ENCODE measurements at regions not wholly inside any gene's neighbourhood (a gene's known extent, or its start where the extent isn't known, plus 50 kb on each side); places are given as distances from the start of the nearest gene placed in this dataset.

DNA sequence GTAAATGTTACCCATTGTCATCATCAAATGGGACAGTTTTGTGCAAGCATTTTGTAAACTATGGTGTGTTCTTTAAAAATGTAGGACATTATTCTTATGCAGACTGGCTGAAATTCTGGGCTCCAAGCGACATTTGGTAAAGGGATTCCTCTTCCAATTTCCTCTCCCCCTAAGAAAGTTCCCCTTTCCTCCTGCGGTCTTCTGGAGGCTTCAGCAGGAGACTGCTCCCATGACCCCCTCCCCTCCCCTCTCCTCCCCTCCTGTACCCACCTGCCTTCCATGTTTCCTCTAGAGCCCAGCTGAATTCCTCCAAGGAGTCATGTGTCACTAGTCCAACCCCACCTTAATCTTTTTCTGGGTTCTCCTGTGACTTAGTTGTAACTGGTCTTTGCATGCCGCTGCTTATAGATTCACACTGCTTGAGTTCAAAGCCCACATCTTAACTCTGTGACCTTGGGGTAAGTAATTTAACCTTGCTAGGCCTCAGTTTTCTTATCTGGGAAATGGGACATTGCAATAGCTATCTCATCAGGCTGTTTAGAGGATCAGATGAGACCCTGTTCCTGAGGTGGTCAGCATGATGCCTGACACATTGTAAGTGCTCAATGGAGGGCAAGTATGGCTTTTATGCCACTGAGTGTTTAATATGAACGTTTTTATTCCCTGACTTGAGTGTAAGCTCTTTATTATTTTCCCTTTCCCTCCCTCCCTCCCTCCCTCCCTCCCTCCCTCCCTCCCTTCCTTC, 69.9 kb upstream of the WDR26 start:
- in situ Hi-C loops (cut with MboI; ENCODE audit: low pct_unique_long_range_greater_than_20kb, low sequenced_read_pairs, unreplicated experiment), result no loop called here
- TF ChIP-seq, protein P1, sequence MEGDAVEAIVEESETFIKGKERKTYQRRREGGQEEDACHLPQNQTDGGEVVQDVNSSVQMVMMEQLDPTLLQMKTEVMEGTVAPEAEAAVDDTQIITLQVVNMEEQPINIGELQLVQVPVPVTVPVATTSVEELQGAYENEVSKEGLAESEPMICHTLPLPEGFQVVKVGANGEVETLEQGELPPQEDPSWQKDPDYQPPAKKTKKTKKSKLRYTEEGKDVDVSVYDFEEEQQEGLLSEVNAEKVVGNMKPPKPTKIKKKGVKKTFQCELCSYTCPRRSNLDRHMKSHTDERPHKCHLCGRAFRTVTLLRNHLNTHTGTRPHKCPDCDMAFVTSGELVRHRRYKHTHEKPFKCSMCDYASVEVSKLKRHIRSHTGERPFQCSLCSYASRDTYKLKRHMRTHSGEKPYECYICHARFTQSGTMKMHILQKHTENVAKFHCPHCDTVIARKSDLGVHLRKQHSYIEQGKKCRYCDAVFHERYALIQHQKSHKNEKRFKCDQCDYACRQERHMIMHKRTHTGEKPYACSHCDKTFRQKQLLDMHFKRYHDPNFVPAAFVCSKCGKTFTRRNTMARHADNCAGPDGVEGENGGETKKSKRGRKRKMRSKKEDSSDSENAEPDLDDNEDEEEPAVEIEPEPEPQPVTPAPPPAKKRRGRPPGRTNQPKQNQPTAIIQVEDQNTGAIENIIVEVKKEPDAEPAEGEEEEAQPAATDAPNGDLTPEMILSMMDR (IDR thresholded peaks at IDR 0.05; ENCODE audit: extremely low read depth, insufficient read depth, missing control alignments), result no peak
- no peak for DNase-seq (ENCODE audit: low spot score)

DNA sequence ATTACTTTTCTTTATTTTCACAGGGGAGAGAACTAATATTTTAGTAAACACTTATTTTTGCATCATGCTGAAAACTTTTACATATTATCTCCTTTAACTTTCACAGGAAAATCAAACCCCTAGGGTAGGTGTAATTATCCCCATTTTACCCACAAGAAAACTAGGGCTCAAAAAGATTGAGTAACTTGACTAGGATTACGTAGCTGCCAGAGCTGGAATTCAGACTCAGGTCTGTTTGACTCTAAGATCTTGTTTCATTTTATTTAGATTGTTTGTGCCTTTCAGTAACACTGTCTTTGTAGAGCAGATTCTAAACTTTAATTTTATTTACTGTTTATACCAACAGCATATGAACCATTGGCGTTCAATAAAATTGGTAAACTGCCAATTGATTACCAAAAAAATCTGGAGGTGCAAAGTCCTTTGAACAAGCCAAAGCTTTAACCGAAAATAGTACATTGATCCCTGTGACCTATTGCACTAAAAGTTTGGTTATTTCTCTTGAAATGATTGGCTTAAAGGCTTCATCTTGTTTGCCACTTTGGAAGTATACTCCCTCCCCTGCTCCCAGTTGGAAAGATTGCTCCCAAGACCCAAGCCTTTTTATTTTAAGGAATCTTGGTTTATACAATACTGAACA, 71.0 kb upstream of the WDR26 start:
- DNase-seq (ENCODE audit: low spot score), result no peak
- TF ChIP-seq, protein P1 (IDR thresholded peaks at IDR 0.05; ENCODE audit: extremely low read depth, insufficient read depth, missing control alignments), result no peak
- in situ Hi-C loops (cut with MboI; ENCODE audit: low pct_unique_long_range_greater_than_20kb, low sequenced_read_pairs, unreplicated experiment), result no loop called here

DNA sequence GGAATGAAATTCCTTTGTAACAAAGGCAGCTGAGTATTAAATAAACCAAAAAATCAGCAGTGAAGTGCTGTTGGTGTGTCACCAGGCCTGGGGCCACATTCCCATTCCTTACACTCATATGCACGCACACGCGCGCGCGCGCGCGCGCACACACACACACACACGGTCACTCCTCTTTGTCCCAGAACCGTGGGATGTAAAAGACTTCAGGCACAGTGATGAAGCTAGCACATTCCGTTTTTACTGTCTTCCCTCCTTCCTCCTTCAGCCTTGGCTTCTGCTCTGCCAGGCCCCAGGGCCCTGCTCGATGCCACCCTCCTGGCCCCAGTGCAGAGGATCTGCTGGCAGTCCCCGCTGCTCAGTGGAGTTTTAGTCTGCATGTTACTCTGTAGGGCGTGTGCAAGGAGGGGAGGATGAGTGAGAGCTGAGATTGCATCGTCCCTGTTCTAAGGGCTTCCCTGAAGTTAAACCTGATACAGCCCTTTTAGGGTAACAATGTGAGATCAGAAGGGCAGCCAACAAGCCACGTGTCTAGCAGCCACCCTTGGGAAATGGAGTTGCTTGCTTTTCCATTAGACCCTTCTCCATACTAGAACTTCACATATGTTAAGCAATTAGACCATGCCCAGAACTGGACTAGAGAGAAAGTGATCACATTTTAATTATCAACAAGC, 71.7 kb upstream of the WDR26 start:
- TF ChIP-seq, protein P1 (IDR thresholded peaks at IDR 0.05; ENCODE audit: extremely low read depth, insufficient read depth, missing control alignments), result no peak
- DNase-seq (ENCODE audit: low spot score), result no peak
- in situ Hi-C loops (cut with MboI; ENCODE audit: low pct_unique_long_range_greater_than_20kb, low sequenced_read_pairs, unreplicated experiment), result no loop called here

DNA sequence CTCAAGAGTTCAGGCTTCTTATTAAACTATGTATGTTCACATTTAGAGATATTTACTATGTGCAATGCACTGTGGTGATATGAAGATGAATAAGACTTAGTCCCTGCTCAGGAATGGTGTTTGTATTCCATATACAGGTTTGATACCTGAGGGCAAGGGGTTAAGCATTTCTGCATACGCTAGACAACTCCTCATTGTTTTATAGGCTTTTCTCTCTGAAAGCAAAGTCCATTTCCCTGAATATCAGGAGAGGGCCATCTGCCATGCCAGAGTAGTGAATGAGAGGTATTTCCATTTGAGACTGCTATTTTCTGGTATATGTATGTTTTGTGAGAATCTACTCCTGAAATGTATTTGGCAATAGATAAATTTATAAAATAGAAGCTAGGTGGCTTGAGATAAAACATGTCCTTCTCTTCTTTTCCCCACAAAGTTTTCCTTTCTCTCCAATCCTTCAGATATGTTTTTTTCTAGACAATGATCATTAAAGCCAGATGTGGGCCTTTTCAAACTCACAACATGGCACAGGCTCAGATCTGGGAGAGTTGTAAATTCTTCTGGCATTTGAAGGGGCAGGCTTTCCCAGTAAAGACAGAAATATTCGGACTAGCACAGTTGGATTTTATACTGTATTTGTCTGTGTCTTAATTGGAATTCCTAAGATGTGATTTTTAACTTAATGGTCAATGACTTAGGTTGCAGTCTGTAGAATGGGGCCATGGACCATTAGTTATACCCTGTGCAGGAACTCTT, 73.3 kb upstream of the WDR26 start:
- in situ Hi-C loops (cut with MboI; ENCODE audit: low pct_unique_long_range_greater_than_20kb, low sequenced_read_pairs, unreplicated experiment), result no loop called here
- no peak for DNase-seq (ENCODE audit: low spot score)
- TF ChIP-seq, protein P1 (IDR thresholded peaks at IDR 0.05; ENCODE audit: extremely low read depth, insufficient read depth, missing control alignments), result no peak

DNA sequence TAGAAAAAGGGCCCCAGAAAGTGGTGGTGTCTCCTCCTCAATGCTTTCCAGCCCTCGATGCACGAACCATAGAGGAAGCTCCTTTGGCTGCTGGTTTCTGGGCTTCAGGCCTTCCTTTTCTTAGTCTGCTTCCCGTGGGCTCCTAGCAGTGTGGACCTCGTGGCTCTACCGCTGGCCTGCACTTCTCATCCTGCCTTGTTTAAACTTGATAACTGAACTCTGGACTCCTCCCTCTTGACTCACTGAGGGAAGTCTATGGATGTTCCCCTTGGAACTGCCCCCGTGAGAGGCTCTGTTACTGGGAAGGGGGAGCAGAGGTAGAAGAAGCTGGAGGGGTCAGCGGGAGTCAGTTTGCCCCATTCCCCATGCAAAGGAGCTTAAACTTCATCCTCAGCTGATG, 75.3 kb upstream of the WDR26 start:
- TF ChIP-seq, protein P1 (IDR thresholded peaks at IDR 0.05; ENCODE audit: extremely low read depth, insufficient read depth, missing control alignments), result no peak
- no peak for DNase-seq (ENCODE audit: low spot score)
- in situ Hi-C loops (cut with MboI; ENCODE audit: low pct_unique_long_range_greater_than_20kb, low sequenced_read_pairs, unreplicated experiment), result loop anchor here (10.0 kb wide), 1 partner anchor 345 kb away; no protein-coding TSS in a partner anchor
